ENCODE measurements at regions not wholly inside any gene's neighbourhood (a gene's known extent, or its start where the extent isn't known, plus 50 kb on each side); places are given as distances from the start of the nearest gene placed in this dataset.
A peak's percentile ranks its signal among the peaks of the same experiment; 100 is the strongest.

DNA sequence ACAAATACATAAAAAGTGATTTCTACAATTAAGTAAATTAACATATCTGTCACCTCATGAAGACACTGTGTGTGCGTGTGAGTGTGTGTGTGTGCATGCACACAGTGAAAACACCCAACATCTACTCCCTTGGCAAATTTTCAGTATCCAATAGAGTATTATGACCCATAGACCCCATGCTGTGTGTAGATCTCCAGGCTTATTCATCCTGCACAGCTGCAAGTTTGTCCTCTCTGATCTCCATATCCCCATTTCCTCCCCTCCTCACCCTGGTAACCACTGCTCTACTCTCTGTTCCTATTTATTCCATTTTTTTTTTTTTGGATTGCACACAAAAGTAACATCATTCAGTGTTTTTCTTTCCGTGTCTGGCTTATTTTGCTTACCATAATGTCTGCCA is 391.0 kb downstream of the SOX11 start:
- peak overlapping the region; percentile 69 for H3K27ac Mint-ChIP-seq (ENCODE audit: unreplicated experiment)
- no peak for DNase-seq
- peaks cover 37% of the 10 kb centered on the region for H3K4me1 Mint-ChIP-seq (ENCODE audit: low read depth, unreplicated experiment)
- H3K9me3 Mint-ChIP-seq (ENCODE audit: unreplicated experiment): peaks cover 21% of the 10 kb centered on the region
- peaks cover 14% of the 10 kb centered on the region for H3K27me3 Mint-ChIP-seq (ENCODE audit: unreplicated experiment)
- H3K4me3 Mint-ChIP-seq (ENCODE audit: unreplicated experiment): no peak overlapping the region
- H3K36me3 Mint-ChIP-seq (ENCODE audit: unreplicated experiment): peaks cover 11% of the 10 kb centered on the region
- TF ChIP-seq, protein P1, sequence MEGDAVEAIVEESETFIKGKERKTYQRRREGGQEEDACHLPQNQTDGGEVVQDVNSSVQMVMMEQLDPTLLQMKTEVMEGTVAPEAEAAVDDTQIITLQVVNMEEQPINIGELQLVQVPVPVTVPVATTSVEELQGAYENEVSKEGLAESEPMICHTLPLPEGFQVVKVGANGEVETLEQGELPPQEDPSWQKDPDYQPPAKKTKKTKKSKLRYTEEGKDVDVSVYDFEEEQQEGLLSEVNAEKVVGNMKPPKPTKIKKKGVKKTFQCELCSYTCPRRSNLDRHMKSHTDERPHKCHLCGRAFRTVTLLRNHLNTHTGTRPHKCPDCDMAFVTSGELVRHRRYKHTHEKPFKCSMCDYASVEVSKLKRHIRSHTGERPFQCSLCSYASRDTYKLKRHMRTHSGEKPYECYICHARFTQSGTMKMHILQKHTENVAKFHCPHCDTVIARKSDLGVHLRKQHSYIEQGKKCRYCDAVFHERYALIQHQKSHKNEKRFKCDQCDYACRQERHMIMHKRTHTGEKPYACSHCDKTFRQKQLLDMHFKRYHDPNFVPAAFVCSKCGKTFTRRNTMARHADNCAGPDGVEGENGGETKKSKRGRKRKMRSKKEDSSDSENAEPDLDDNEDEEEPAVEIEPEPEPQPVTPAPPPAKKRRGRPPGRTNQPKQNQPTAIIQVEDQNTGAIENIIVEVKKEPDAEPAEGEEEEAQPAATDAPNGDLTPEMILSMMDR (IDR thresholded peaks at IDR 0.05; ENCODE audit: partially characterized antibody, unreplicated experiment): no peak

DNA sequence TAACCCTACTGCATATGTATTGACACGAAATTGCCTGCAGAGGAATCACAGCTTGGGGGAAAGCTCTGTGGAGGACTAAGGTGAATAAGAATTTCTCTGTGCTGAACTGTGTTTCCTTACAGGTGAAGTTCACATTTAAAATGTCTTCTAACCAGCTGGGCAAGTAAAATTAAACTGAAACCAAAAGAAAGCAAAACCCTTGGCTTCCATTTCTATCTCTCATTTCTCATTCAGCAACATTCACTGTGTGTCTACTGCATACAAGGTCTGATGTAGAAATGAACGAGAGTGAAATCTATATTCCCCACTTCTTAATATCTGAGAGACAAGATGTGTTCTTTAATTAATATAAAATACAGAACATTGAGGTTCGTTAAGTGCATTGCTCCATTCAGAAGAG is 397.3 kb downstream of the SOX11 start:
- DNase-seq: no peak
- Mint-ChIP-seq H3K4me3 (ENCODE audit: unreplicated experiment) (no peak overlapping the region), H3K27me3 (ENCODE audit: unreplicated experiment) (peaks cover 2% of the 10 kb centered on the region), H3K36me3 (ENCODE audit: unreplicated experiment) (peaks cover 8% of the 10 kb centered on the region), H3K9me3 (ENCODE audit: unreplicated experiment) (peaks cover 8% of the 10 kb centered on the region), H3K4me1 (ENCODE audit: low read depth, unreplicated experiment) (peaks cover 14% of the 10 kb centered on the region), H3K27ac (ENCODE audit: unreplicated experiment) (no peak overlapping the region)
- TF ChIP-seq, protein P1 (IDR thresholded peaks at IDR 0.05; ENCODE audit: partially characterized antibody, unreplicated experiment): no peak

DNA sequence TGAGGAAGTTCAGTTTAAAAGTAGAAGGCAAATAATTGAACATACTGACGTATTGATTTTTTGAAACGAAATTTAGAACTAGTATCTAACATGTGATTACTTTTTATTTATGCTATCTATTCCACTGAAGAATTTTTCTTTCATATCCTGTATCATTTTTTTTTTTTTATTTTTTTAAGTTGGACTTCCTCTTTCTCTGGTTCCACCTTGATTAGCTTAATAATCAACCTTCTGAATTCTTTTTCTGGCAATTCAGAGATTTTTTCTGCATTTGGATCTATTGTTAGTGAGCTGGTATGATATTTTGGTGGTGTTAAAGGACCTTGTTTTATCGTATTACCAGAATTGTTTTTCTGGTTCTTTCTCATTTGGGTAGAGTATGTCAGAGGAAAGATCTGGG is 411.2 kb downstream of the SOX11 start:
- no peak for DNase-seq
- H3K27me3 Mint-ChIP-seq (ENCODE audit: unreplicated experiment): no peaks in the 10 kb centered on the region
- H3K36me3 Mint-ChIP-seq (ENCODE audit: unreplicated experiment): no peaks in the 10 kb centered on the region
- H3K9me3 Mint-ChIP-seq (ENCODE audit: unreplicated experiment): no peaks in the 10 kb centered on the region
- peaks cover 2% of the 10 kb centered on the region for H3K4me1 Mint-ChIP-seq (ENCODE audit: low read depth, unreplicated experiment)
- H3K4me3 Mint-ChIP-seq (ENCODE audit: unreplicated experiment): no peak overlapping the region
- TF ChIP-seq, protein P1 (IDR thresholded peaks at IDR 0.05; ENCODE audit: partially characterized antibody, unreplicated experiment): no peak
- no peak overlapping the region for H3K27ac Mint-ChIP-seq (ENCODE audit: unreplicated experiment)

DNA sequence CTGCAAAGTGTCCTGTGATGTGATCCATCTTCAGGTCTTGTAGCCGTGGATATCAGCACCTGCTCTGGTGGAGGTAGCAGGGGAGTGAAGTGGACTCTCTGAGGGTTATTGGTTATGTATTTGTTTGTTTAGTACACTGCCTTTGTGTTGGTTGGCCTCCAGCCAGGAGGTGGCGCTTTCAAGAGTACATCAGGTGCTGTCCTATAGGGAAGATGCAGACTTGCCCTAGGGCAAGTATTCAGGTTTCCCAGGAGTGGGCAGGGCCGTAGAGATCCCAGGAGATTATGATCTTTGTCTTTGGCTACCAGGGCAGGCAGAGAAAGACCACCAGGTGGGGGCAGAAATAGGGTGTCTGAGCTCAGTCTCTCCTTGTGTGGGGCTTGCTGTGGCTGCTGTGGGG is 411.8 kb downstream of the SOX11 start:
- no peaks in the 10 kb centered on the region for H3K36me3 Mint-ChIP-seq (ENCODE audit: unreplicated experiment)
- H3K9me3 Mint-ChIP-seq (ENCODE audit: unreplicated experiment): no peaks in the 10 kb centered on the region
- no peak for DNase-seq
- H3K27me3 Mint-ChIP-seq (ENCODE audit: unreplicated experiment): no peaks in the 10 kb centered on the region
- TF ChIP-seq, protein P1 (IDR thresholded peaks at IDR 0.05; ENCODE audit: partially characterized antibody, unreplicated experiment): no peak
- H3K27ac Mint-ChIP-seq (ENCODE audit: unreplicated experiment): no peak overlapping the region
- H3K4me1 Mint-ChIP-seq (ENCODE audit: low read depth, unreplicated experiment): peaks cover 2% of the 10 kb centered on the region
- H3K4me3 Mint-ChIP-seq (ENCODE audit: unreplicated experiment): no peak overlapping the region

DNA sequence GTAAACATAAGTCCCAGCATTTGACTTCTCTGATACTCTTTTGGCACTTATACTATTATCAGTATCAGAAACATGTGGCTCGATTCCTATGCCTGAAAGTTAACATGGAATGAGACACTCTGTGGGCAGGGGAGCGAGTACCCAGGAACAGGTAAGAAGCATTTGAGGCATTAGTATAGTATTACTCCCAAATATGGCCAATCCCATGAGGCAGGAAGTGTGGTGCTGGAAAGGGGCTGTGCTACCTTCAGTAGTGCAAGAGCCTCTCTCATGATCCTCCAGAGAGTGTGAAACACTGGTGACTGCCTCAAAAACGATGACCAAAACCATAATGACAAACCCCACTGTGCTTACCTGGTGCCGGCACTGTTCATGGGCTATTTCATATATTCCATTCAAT is 415.1 kb downstream of the SOX11 start:
- TF ChIP-seq, protein P1 (IDR thresholded peaks at IDR 0.05; ENCODE audit: partially characterized antibody, unreplicated experiment): no peak
- DNase-seq: no peak
- no peak overlapping the region for H3K4me3 Mint-ChIP-seq (ENCODE audit: unreplicated experiment)
- H3K9me3 Mint-ChIP-seq (ENCODE audit: unreplicated experiment): no peaks in the 10 kb centered on the region
- no peaks in the 10 kb centered on the region for H3K36me3 Mint-ChIP-seq (ENCODE audit: unreplicated experiment)
- H3K27ac Mint-ChIP-seq (ENCODE audit: unreplicated experiment): no peak overlapping the region
- peaks cover 2% of the 10 kb centered on the region for H3K4me1 Mint-ChIP-seq (ENCODE audit: low read depth, unreplicated experiment)
- H3K27me3 Mint-ChIP-seq (ENCODE audit: unreplicated experiment): no peaks in the 10 kb centered on the region

Measured in glutamatergic neuron (in vitro differentiated cells).